Spleen (tissue), 11 donors: ENCODE measurements at regions not wholly inside any gene's neighbourhood (a gene's known extent, or its start where the extent isn't known, plus 50 kb on each side); places are given as distances from the start of the nearest gene placed in this dataset.

Source experiments
- DNase-seq: peaks from one replicate; pipeline ENCODE4 v3.0.0-alpha.2; 2020
- H3K27ac ChIP-seq, 8 donors: fragments of 200-600 bp; sonication (generic) in 7 of 8; 1 replicate in 4 of 8; 2 replicates in 4 of 8; pipeline versions ENCODE4 v1.5.0 to v1.8.0; 2016 to 2021; ENCODE audit warnings: inconsistent platforms in 4 of 8, mild to moderate bottlenecking in 4 of 8, moderate library complexity in 1 of 8
- H3K27me3 ChIP-seq, 7 donors: fragments of 200-600 bp; sonication (generic) in 6 of 7; replicated peaks in 1 of 7; 1 replicate in 4 of 7; 2 replicates in 3 of 7; pipeline versions ENCODE4 v1.5.0 to v1.8.0; 2016 to 2021; ENCODE audit warnings: inconsistent platforms in 3 of 7, mild to moderate bottlenecking in 1 of 7
- H3K36me3 ChIP-seq, 6 donors: fragments of 200-600 bp; sonication (generic) in 5 of 6; 1 replicate in 4 of 6; 2 replicates in 2 of 6; pipeline versions ENCODE4 v1.5.0 to v1.8.0; 2016 to 2021; ENCODE audit warnings: inconsistent platforms in 2 of 6
- H3K4me1 ChIP-seq, 6 donors: fragments of 200-600 bp; sonication (generic) in 5 of 6; 1 replicate in 3 of 6; 2 replicates in 3 of 6; pipeline versions ENCODE4 v1.5.0 to v1.8.0; 2016 to 2021; ENCODE audit warnings: inconsistent platforms in 3 of 6
- H3K4me3 ChIP-seq, 8 donors: fragments of 200-600 bp; sonication (generic) in 7 of 8; 1 replicate in 4 of 8; 2 replicates in 4 of 8; pipeline versions ENCODE4 v1.5.0 to v1.8.0; 2016 to 2021; ENCODE audit warnings: inconsistent platforms in 4 of 8, mild to moderate bottlenecking in 4 of 8, moderate library complexity in 2 of 8
- H3K9me3 ChIP-seq, 8 donors: fragments of 200-600 bp; sonication (generic) in 7 of 8; 1 replicate in 4 of 8; 2 replicates in 4 of 8; pipeline versions ENCODE4 v1.5.0 to v1.8.0; 2016 to 2021; ENCODE audit warnings: inconsistent platforms in 4 of 8
- CTCF ChIP-seq, 11 experiments: fragments of 200-600 bp in 7 of 11; fragments of 450-650 bp in 4 of 11; sonication (generic) in 4 of 11; IDR thresholded peaks in 8 of 11; conservative IDR thresholded peaks in 3 of 11; 1 replicate in 7 of 11; 2 replicates in 4 of 11; pipeline versions ENCODE4 v1.4.0 to v1.8.0; 2016 to 2021; ENCODE audit warnings: antibody characterized with exemption in 11 of 11, inconsistent platforms in 4 of 11, mild to moderate bottlenecking in 1 of 11
- POLR2A ChIP-seq, 3 donors: fragments of 450-650 bp; IDR thresholded peaks; one replicate each; pipeline ENCODE4 v1.5.1; 2017; ENCODE audit warnings: antibody characterized with exemption in 3 of 3, mild to moderate bottlenecking in 1 of 3
- POLR2AphosphoS5 ChIP-seq, 3 donors: sonication (generic); formaldehyde crosslinking; IDR thresholded peaks; one replicate each; pipeline ENCODE4 v1.5.1; 2017; ENCODE audit warnings: antibody characterized with exemption in 3 of 3
- WGBS, 5 donors: extraction: QIAGEN DNeasy Blood & Tissue Kit in 3 of 5; methylation state at CpG; one replicate each; pipeline versions ENCODE4 v1.1.5 to v1.1.7; 2013 to 2018; 5-methylcytosine and 5-hydroxymethylcytosine counted together
- intact Hi-C: fragments of 100-400 bp; cut with DNase I; formaldehyde crosslinking; loops from one replicate; pipeline ENCODE4 v1.15.0; 2023; ENCODE audit warnings: low total_unique reads
- donor health status: healthy with polysubstance abuse.
- donor health status: DM: no; HTN: no; CAD: no; lungs with moderate emphysema.
- donor health status: DM: no; HTN: no; CAD: no.
- donor health status: Bipolar disorder and iron deficiency.
- donor health status: healthy.
- donor health status: DM: no; HTN: no; CAD: no.
- donor health status: DM: yes; HTN: yes; CAD: no.

DNA sequence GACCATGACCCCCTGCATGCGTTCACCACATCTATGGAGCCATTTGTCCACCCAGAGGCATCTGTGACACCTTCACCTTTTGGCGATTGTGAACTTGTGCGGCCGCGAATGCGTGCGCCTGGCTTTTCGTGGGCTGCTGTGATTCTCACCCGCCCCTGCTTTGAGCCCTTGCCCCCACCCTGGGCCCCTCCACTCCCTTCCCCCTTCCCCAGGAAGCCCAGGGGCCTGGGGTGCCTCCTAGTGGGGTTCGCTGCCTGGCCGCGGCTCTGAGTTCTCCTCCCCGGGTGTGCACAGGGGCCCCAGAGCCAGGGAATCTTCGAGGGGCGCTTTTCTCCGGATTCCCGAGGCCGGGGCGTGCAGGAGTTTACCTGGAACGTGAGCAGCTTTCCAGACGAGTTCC, 97.9 kb upstream of the ACTRT2 start:
- WGBS, 5 donors = 75 to 88% (median 77%) methylated on average over 17 to 21 of the region's 21 CpGs
- Histone ChIP-seq H3K4me3 (no peak overlapping the region), H3K27me3 (peaks cover 0 to 72% (median 12%) of the 10 kb centered on the region in 7 donors), H3K9me3 (no peaks in the 10 kb centered on the region), H3K27ac (no peak overlapping the region), H3K4me1 (peaks cover 0 to 7% (median 0%) of the 10 kb centered on the region in 6 donors), H3K36me3 (no peaks in the 10 kb centered on the region)
- intact Hi-C loops = no loop called here
- TF ChIP-seq POLR2A (IDR thresholded peaks at IDR 0.05) (no peak), CTCF (IDR thresholded peaks at IDR 0.05 in 8 of 11, conservative IDR thresholded peaks at IDR 0.05 in 3 of 11) (no peak), POLR2AphosphoS5 (IDR thresholded peaks at IDR 0.05) (no peak)
- DNase-seq = no peak

DNA sequence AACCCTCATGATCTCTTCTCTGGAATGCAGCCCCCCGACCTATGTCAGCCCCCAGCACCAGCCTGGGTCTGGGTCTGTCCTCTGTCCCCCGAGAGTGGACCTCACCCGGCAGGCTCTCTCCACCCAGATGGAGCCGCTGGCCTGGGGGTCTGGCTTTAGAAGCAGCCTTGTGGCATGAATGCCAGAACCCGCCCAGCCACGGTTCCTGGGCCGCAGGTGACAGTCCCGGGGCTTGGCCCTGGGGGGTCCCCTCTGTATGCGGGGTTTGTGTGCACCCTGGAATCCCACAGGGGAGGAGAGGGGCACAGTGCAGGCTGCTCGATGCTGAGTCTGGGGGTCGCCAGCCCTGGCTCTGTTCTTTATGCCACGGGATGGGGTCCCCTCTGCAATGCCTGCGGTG, 96.0 kb upstream of the ACTRT2 start:
- Histone ChIP-seq H3K27me3 (peaks cover 0 to 58% (median 9%) of the 10 kb centered on the region in 7 donors), H3K9me3 (no peaks in the 10 kb centered on the region), H3K4me1 (peaks cover 0 to 7% (median 0%) of the 10 kb centered on the region in 6 donors), H3K27ac (no peak overlapping the region), H3K4me3 (no peak overlapping the region), H3K36me3 (no peaks in the 10 kb centered on the region)
- intact Hi-C loops = no loop called here
- DNase-seq = no peak
- TF ChIP-seq CTCF (IDR thresholded peaks at IDR 0.05 in 8 of 11, conservative IDR thresholded peaks at IDR 0.05 in 3 of 11) (no peak), POLR2A (IDR thresholded peaks at IDR 0.05) (no peak), POLR2AphosphoS5 (IDR thresholded peaks at IDR 0.05) (no peak)
- WGBS, 5 donors = 80 to 90% (median 87%) methylated on average over 5 to 13 of the region's 13 CpGs

DNA sequence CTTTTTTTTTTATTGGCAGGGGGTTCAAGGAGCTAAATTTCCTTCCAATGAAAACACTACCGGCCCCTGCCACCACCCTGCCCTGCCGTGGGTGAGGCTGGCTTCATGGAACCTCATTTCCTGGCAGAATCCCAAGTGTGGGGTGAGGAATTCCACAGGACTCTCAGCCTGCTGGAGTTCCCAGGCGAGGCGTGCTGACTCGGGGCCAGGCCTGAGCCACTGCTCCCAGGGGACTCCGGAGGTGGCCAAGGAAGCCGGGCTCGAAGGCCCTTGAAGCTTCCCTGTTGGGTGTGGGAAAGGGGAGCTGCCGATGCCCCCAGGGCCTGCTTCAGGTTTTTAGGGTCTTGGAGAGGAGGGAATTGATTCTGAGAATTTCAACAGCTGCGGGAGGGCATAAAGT, 95.3 kb upstream of the ACTRT2 start:
- intact Hi-C loops = no loop called here
- peaks cover 0 to 7% (median 0%) of the 10 kb centered on the region in 6 donors for H3K4me1 ChIP-seq
- DNase-seq = no peak
- 60 to 75% (median 68%) methylated on average over 8 to 10 of the region's 10 CpGs for WGBS, 5 donors
- no peak for TF ChIP-seq CTCF (IDR thresholded peaks at IDR 0.05 in 8 of 11, conservative IDR thresholded peaks at IDR 0.05 in 3 of 11)
- no peak for TF ChIP-seq POLR2A (IDR thresholded peaks at IDR 0.05)
- no peak for TF ChIP-seq POLR2AphosphoS5 (IDR thresholded peaks at IDR 0.05)
- H3K9me3 ChIP-seq = no peaks in the 10 kb centered on the region
- H3K27ac ChIP-seq = no peak overlapping the region
- H3K36me3 ChIP-seq = no peaks in the 10 kb centered on the region
- peaks cover 0 to 57% (median 8%) of the 10 kb centered on the region in 7 donors for H3K27me3 ChIP-seq
- H3K4me3 ChIP-seq = no peak overlapping the region

DNA sequence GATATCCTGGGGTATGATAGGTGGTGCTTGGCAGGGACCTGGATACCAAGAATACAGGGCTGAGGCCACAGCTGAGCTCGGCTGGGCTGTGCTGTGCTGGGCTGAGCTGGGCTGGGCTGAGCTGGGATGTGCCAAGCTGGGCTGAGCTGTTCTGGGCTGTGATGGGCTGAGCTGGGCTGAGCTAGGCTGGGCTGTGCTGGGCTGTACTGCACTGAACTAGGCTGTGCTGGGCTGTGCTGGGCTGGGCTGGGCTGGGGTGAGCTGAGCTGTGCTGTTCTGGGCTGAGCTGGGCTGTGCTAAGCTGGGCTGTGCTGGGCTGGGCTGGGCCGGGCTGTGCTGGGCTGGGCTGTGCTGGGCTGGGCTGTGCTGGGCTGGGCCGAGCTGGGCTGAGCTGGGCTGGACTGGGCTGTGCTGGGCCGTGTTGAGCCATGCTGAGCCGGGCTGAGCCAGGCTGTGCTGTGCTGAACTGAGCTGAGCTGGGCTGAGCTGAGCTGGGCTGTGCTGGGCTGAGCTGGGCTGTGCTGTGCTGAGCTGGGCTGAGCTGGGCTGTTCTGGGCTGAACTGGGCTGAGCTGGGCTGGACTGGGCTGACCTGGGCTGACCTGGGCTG, 94.7 kb upstream of the ACTRT2 start:
- TF ChIP-seq CTCF (IDR thresholded peaks at IDR 0.05 in 8 of 11, conservative IDR thresholded peaks at IDR 0.05 in 3 of 11) (no peak), POLR2A (IDR thresholded peaks at IDR 0.05) (no peak), POLR2AphosphoS5 (IDR thresholded peaks at IDR 0.05) (no peak)
- no peaks in the 10 kb centered on the region for H3K36me3 ChIP-seq
- no peaks in the 10 kb centered on the region for H3K9me3 ChIP-seq
- H3K4me3 ChIP-seq = no peak overlapping the region
- H3K27ac ChIP-seq = no peak overlapping the region
- WGBS, 5 donors = 55 to 85% (median 75%) methylated on average over 4 to 5 of the region's 5 CpGs
- DNase-seq = no peak
- H3K4me1 ChIP-seq = peaks cover 0 to 7% (median 0%) of the 10 kb centered on the region in 6 donors
- intact Hi-C loops = no loop called here
- H3K27me3 ChIP-seq = peaks cover 0 to 59% (median 8%) of the 10 kb centered on the region in 7 donors
